Fibroblast of lung (primary cell): ENCODE measurements at regions not wholly inside any gene's neighbourhood (a gene's known extent, or its start where the extent isn't known, plus 50 kb on each side); places are given as distances from the start of the nearest gene placed in this dataset.

Experiments used
- DNase-seq, 2 donors: peaks; one replicate each; pipeline versions ENCODE4 v3.0.0 to v3.0.0-alpha.2; 2010; ENCODE audit warnings: low read depth in 2 of 2
- H2AFZ ChIP-seq: 2 replicates; pipeline ENCODE4 v1.5.1; 2012; ENCODE audit warnings: low read length, control low read depth, inconsistent platforms
- H3K27ac ChIP-seq: 2 replicates; pipeline ENCODE4 v1.5.1; 2011; ENCODE audit warnings: low read length, control low read depth; ENCODE audit not compliant: insufficient read depth
- H3K27me3 ChIP-seq: 2 replicates; pipeline ENCODE4 v1.5.1; 2011; ENCODE audit warnings: mild to moderate bottlenecking, low read length; ENCODE audit not compliant: control insufficient read depth, insufficient read depth
- H3K36me3 ChIP-seq: 2 replicates; pipeline ENCODE4 v1.5.1; 2011; ENCODE audit warnings: low read length; ENCODE audit not compliant: control insufficient read depth, insufficient read depth
- H3K4me1 ChIP-seq: 2 replicates; pipeline ENCODE4 v1.5.1; 2011; ENCODE audit warnings: low read length; ENCODE audit not compliant: control insufficient read depth, insufficient read depth; ENCODE audit errors: extremely low read depth
- H3K4me2 ChIP-seq: 2 replicates; pipeline ENCODE4 v1.5.1; 2011; ENCODE audit warnings: low read length, control low read depth; ENCODE audit not compliant: insufficient read depth; ENCODE audit errors: extremely low read depth
- H3K4me3 ChIP-seq, 4 experiments: fragments of 200-600 bp in 1 of 4; sonication (generic) in 1 of 4; replicated peaks in 1 of 4; 2 replicates each; pipeline ENCODE4 v1.5.1; 2011 to 2016; ENCODE audit warnings: low read length in 4 of 4, low read depth in 3 of 4, mild to moderate bottlenecking in 3 of 4, control low read depth in 2 of 4, inconsistent platforms in 1 of 4, mixed read lengths in 1 of 4; ENCODE audit not compliant: insufficient read depth in 1 of 4; ENCODE audit errors: control extremely low read depth in 1 of 4
- H3K79me2 ChIP-seq: 2 replicates; pipeline ENCODE4 v1.5.1; 2012; ENCODE audit warnings: mild to moderate bottlenecking, low read length, inconsistent platforms; ENCODE audit not compliant: control insufficient read depth, insufficient read depth
- H3K9ac ChIP-seq: 2 replicates; pipeline ENCODE4 v1.5.1; 2011; ENCODE audit warnings: mild to moderate bottlenecking, low read length, control low read depth; ENCODE audit not compliant: insufficient read depth
- H3K9me3 ChIP-seq: 2 replicates; pipeline ENCODE4 v1.5.1; 2012; ENCODE audit warnings: low read depth, low read length; ENCODE audit not compliant: control insufficient read depth, insufficient read depth
- H4K20me1 ChIP-seq: 2 replicates; pipeline ENCODE4 v1.5.1; 2011; ENCODE audit warnings: low read length; ENCODE audit not compliant: control insufficient read depth, insufficient read depth; ENCODE audit errors: extremely low read depth
- EZH2 ChIP-seq: IDR thresholded peaks from 2 replicates; pipeline ENCODE4 v1.5.1; 2012; ENCODE audit warnings: low read length, control low read depth, mild to moderate bottlenecking; ENCODE audit errors: missing control alignments
- TF ChIP-seq, protein P1 (sequence below), 2 donors: IDR thresholded peaks in 1 of 2; conservative IDR thresholded peaks in 1 of 2; 1 replicate in 1 of 2; 2 replicates in 1 of 2; pipeline ENCODE4 v1.5.1; 2011 to 2012; ENCODE audit warnings: low read length in 2 of 2, control low read depth in 1 of 2, inconsistent platforms in 1 of 2, low read depth in 1 of 2, mild to moderate bottlenecking in 1 of 2

DNA sequence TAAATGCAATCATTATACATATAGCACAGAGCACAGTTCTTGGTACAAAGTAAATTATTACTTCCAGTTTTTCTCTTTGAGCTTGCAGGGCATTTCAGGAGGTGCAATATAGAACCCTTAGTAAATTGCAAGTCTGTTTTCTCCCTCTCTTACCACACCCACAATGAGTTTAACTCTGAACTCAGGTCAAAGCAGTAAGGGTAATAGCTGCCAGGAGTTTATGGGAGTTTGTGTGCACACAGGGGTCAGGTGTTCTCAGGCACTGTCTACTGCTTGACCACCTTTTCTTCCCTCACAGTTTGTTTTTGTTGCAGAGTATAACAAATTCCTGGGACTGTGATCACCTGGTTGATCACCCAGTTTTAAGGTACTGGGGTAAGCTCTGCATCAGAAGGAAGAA is 478.5 kb upstream of the TENM4 start:
- DNase-seq: no peak
- no peak for TF ChIP-seq EZH2
- TF ChIP-seq, protein P1, sequence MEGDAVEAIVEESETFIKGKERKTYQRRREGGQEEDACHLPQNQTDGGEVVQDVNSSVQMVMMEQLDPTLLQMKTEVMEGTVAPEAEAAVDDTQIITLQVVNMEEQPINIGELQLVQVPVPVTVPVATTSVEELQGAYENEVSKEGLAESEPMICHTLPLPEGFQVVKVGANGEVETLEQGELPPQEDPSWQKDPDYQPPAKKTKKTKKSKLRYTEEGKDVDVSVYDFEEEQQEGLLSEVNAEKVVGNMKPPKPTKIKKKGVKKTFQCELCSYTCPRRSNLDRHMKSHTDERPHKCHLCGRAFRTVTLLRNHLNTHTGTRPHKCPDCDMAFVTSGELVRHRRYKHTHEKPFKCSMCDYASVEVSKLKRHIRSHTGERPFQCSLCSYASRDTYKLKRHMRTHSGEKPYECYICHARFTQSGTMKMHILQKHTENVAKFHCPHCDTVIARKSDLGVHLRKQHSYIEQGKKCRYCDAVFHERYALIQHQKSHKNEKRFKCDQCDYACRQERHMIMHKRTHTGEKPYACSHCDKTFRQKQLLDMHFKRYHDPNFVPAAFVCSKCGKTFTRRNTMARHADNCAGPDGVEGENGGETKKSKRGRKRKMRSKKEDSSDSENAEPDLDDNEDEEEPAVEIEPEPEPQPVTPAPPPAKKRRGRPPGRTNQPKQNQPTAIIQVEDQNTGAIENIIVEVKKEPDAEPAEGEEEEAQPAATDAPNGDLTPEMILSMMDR (conservative IDR thresholded peaks at IDR 0.05 in 1 of 2, IDR thresholded peaks at IDR 0.05 in 1 of 2; ENCODE audit: low read depth in 1 of 2, low read length in 2 of 2): no peak
- no peak overlapping the region for H2AFZ ChIP-seq

GRCh38 chr11:79918846-79919245 is 478.0 kb upstream of the TENM4 start:
- no peaks in the 10 kb centered on the region for H3K36me3 ChIP-seq

More for the DNA sequence above, 478.5 kb upstream of the TENM4 start:
- Histone ChIP-seq H3K79me2 (no peaks in the 10 kb centered on the region), H4K20me1 (no peaks in the 10 kb centered on the region), H3K9me3 (no peaks in the 10 kb centered on the region), H3K4me1 (no peaks in the 10 kb centered on the region), H3K9ac (no peak overlapping the region), H3K36me3 (no peaks in the 10 kb centered on the region), H3K4me3 (no peak overlapping the region), H3K27ac (no peak overlapping the region), H3K27me3 (no peaks in the 10 kb centered on the region), H3K4me2 (no peak overlapping the region)

GRCh38 chr11:79906164-79906563 is 465.3 kb upstream of the TENM4 start:
- H3K4me2 ChIP-seq: no peak overlapping the region
- no peaks in the 10 kb centered on the region for H3K27me3 ChIP-seq
- no peak overlapping the region for H2AFZ ChIP-seq
- H3K36me3 ChIP-seq: no peaks in the 10 kb centered on the region
- no peaks in the 10 kb centered on the region for H3K79me2 ChIP-seq
- no peak overlapping the region for H3K4me3 ChIP-seq
- no peaks in the 10 kb centered on the region for H3K4me1 ChIP-seq
- H4K20me1 ChIP-seq: no peaks in the 10 kb centered on the region
- no peaks in the 10 kb centered on the region for H3K9me3 ChIP-seq
- DNase-seq: no peak
- H3K9ac ChIP-seq: no peak overlapping the region
- no peak overlapping the region for H3K27ac ChIP-seq
- no peak for TF ChIP-seq EZH2
- TF ChIP-seq, protein P1 (conservative IDR thresholded peaks at IDR 0.05 in 1 of 2, IDR thresholded peaks at IDR 0.05 in 1 of 2; ENCODE audit: low read depth in 1 of 2, low read length in 2 of 2): no peak

More at GRCh38 chr11:79918846-79919245, 478.0 kb upstream of the TENM4 start:
- H3K27ac ChIP-seq: no peak overlapping the region
- H3K4me2 ChIP-seq: no peak overlapping the region
- H3K9me3 ChIP-seq: no peaks in the 10 kb centered on the region
- H4K20me1 ChIP-seq: no peaks in the 10 kb centered on the region
- H3K79me2 ChIP-seq: no peaks in the 10 kb centered on the region
- no peak overlapping the region for H3K9ac ChIP-seq
- H3K27me3 ChIP-seq: no peaks in the 10 kb centered on the region
- no peaks in the 10 kb centered on the region for H3K4me1 ChIP-seq
- DNase-seq: no peak
- H3K4me3 ChIP-seq: no peak overlapping the region
- H2AFZ ChIP-seq: no peak overlapping the region
- TF ChIP-seq, protein P1 (conservative IDR thresholded peaks at IDR 0.05 in 1 of 2, IDR thresholded peaks at IDR 0.05 in 1 of 2; ENCODE audit: low read depth in 1 of 2, low read length in 2 of 2): no peak
- no peak for TF ChIP-seq EZH2
